ENCODE measurements at regions not wholly inside any gene's neighbourhood (a gene's known extent, or its start where the extent isn't known, plus 50 kb on each side); places are given as distances from the start of the nearest gene placed in this dataset.

DNA sequence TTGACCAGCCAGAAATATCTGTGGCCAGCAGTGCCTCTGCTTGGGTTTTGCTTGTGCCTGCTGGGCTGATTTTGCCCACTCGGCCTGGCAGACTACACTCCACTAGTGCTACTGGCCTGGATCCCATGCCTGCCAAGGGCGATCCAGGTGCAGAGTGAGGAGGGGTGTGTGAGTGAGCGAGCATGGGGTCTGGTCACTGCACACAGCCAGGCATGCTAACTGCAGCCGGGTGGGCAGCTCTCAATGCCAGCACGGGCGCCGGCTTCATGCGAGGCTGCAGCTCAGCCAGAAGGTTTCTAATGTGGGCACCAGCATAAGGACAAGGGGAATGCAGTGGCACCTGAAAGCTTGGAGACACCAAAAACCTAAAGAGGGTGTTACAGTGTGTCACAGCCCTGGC, 1161.4 kb downstream of the FSTL5 start:
- DNase-seq (ENCODE audit: low read depth in 3 of 3), result no peak

DNA sequence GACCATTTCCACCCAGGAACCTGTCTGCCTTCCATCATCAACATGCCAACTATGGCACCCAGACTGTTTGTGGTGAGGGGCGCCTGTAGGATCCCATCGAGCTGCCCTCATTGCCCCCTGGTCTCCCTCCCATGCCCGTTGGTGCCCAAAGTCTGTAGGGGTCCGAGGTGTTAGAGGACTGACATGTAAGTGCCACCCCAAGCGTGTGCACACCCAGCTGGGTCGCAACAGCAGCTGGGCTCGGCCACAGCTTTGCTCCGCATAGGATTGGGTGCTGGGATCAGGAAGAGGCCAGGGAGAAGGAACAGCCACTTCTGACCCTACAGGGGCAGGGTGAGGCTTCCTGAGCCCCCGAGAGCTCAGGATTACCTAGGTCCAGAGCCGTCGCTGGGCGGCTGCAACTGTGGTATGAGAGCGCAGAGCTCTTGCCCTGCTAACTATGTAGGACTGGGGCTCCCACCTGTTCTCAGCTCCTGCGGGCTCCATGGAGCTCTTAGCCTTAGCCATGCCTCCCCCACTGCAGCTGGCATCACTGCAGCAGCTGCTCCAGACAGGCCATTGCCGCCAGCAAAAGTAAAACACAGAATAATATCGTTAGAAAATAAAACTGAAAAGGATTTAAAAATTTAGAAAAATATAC, 1160.3 kb downstream of the FSTL5 start:
- DNase-seq (ENCODE audit: low read depth in 3 of 3), result no peak

DNA sequence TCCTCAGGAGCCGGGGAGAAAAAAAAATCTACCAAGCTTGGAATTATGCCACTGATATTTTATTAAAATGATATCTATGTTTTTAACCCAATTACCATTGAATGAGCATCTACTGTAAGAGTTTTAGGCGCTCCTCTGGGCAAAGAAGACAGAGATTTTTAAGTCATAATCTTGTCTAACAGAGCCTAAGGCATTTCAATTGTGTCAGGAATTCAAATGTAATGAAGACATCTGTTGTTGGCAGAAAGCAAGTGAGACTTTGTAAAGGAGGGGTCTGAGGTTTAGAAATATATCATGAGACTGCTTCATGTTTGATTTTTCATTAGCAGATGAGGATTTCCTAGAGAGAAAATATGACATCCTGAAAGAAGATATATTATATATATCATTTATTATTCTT, 1158.1 kb downstream of the FSTL5 start:
- DNase-seq (ENCODE audit: low read depth in 3 of 3), result no peak

DNA sequence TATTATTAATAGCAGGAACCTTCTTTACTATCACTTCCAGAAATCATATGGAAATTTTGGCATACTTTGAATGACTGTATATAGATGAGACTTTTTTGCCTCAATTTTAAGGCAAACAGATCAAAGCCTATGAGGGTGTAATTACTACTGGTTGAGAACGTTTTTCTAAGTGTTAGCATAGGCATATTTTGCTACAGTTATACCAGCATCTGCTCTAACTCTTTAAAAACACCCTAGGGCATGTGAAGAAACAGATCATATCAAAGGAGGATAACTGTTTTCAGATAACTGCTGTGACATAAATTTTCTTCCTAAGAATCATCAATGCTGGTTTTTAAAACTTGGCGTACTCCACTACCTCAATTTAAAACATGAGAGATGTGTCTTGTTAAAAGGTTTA, 1155.3 kb downstream of the FSTL5 start:
- no peak for DNase-seq (ENCODE audit: low read depth in 3 of 3)

DNA sequence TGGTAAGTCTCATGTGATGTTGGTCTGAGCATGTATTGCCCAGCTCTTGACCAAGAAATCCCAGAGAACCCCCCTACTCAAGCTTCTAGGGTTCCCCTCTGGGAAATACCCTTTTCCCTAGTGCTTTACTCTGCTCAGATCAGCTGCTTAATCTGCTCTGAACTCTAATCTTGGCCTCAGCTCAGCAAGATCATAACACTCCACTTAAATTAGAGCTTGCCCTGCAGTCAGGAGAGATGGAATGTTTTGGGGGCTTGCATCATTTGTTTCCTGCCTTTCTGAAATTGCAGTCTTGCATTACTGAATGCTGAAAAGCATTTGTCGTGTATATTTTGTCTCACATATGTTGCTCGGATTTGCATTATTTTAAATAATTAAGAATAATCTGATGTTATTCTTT, 1153.6 kb downstream of the FSTL5 start:
- DNase-seq (ENCODE audit: low read depth in 3 of 3), result no peak
